ENCODE measurements at regions not wholly inside any gene's neighbourhood (a gene's known extent, or its start where the extent isn't known, plus 50 kb on each side); places are given as distances from the start of the nearest gene placed in this dataset.
"Not testable (repeated sequence)": the region's sequence is repeated elsewhere in the genome, so short reads cannot be mapped to it uniquely, and the experiment has no call there.

GRCh38 chr4:3875466-3875865, 109.3 kb downstream of the ADRA2C start:
- peaks cover 91% of the 10 kb centered on the region for H3K27me3 Mint-ChIP-seq (ENCODE audit: low read depth)
- H3K9me3 Mint-ChIP-seq: peaks cover 17% of the 10 kb centered on the region
- no peak for DNase-seq (ENCODE audit: low spot score in 2 of 2, unreplicated experiment in 2 of 2)
- H3K4me1 Mint-ChIP-seq: peaks cover 5% of the 10 kb centered on the region
- no peaks in the 10 kb centered on the region for H3K36me3 Mint-ChIP-seq
- no peak for TF ChIP-seq CTCF (IDR thresholded peaks at IDR 0.05; ENCODE audit: unreplicated experiment)
- no peak overlapping the region for H3K27ac Mint-ChIP-seq
- H3K4me3 Mint-ChIP-seq: no peak overlapping the region

GRCh38 chr4:3876057-3876845, 110.1 kb downstream of the ADRA2C start:
- H3K27ac Mint-ChIP-seq; DNase-seq (ENCODE audit: low spot score in 2 of 2, unreplicated experiment in 2 of 2); H3K36me3 Mint-ChIP-seq; H3K4me1 Mint-ChIP-seq; H3K4me3 Mint-ChIP-seq: not testable (repeated sequence)
- peaks cover 89% of the 10 kb centered on the region for H3K27me3 Mint-ChIP-seq (ENCODE audit: low read depth)
- H3K9me3 Mint-ChIP-seq: peaks cover 17% of the 10 kb centered on the region

GRCh38 chr4:3877236-3877635, 111.1 kb downstream of the ADRA2C start:
- Mint-ChIP-seq H3K27ac (no peak overlapping the region), H3K27me3 (ENCODE audit: low read depth) (peaks cover 88% of the 10 kb centered on the region), H3K4me3 (no peak overlapping the region), H3K36me3 (no peaks in the 10 kb centered on the region), H3K9me3 (peaks cover 17% of the 10 kb centered on the region), H3K4me1 (no peaks in the 10 kb centered on the region)
- TF ChIP-seq CTCF (IDR thresholded peaks at IDR 0.05; ENCODE audit: unreplicated experiment): no peak
- DNase-seq (ENCODE audit: low spot score in 2 of 2, unreplicated experiment in 2 of 2): no peak

- Mint-ChIP-seq H3K36me3 (no peaks in the 10 kb centered on the region), H3K4me3 (no peak overlapping the region), H3K27ac (no peak overlapping the region), H3K27me3 (ENCODE audit: low read depth) (peaks cover 88% of the 10 kb centered on the region), H3K4me1 (no peaks in the 10 kb centered on the region), H3K9me3 (peaks cover 17% of the 10 kb centered on the region)
- no peak for TF ChIP-seq CTCF (IDR thresholded peaks at IDR 0.05; ENCODE audit: unreplicated experiment)
- no peak for DNase-seq (ENCODE audit: low spot score in 2 of 2, unreplicated experiment in 2 of 2)
Measured at GRCh38 chr4:3877868-3878267, 111.7 kb downstream of the ADRA2C start.

GRCh38 chr4:3878678-3879077, 112.5 kb downstream of the ADRA2C start:
- Mint-ChIP-seq H3K4me3 (no peak overlapping the region), H3K27ac (no peak overlapping the region), H3K36me3 (no peaks in the 10 kb centered on the region), H3K27me3 (ENCODE audit: low read depth) (peaks cover 84% of the 10 kb centered on the region), H3K9me3 (peaks cover 17% of the 10 kb centered on the region), H3K4me1 (no peaks in the 10 kb centered on the region)
- no peak for TF ChIP-seq CTCF (IDR thresholded peaks at IDR 0.05; ENCODE audit: unreplicated experiment)
- DNase-seq (ENCODE audit: low spot score in 2 of 2, unreplicated experiment in 2 of 2): no peak

GRCh38 chr4:3879681-3880614, 113.8 kb downstream of the ADRA2C start:
- Mint-ChIP-seq H3K4me1 (no peaks in the 10 kb centered on the region), H3K9me3 (peaks cover 17% of the 10 kb centered on the region), H3K36me3 (no peaks in the 10 kb centered on the region), H3K4me3 (no peak overlapping the region), H3K27me3 (ENCODE audit: low read depth) (peaks cover 80% of the 10 kb centered on the region), H3K27ac (no peak overlapping the region)
- no peak for DNase-seq (ENCODE audit: low spot score in 2 of 2, unreplicated experiment in 2 of 2)
- no peak for TF ChIP-seq CTCF (IDR thresholded peaks at IDR 0.05; ENCODE audit: unreplicated experiment)

Measured in mesothelial cell of epicardium (in vitro differentiated cells).